HCT116 (cell line): ENCODE measurements at regions not wholly inside any gene's neighbourhood (a gene's known extent, or its start where the extent isn't known, plus 50 kb on each side); places are given as distances from the start of the nearest gene placed in this dataset.

ENCODE experiments used
- ATAC-seq: fragments of 200-7000 bp; cut with Tn5 transposase; 2 replicates; pipeline ENCODE4 v1.9.1; 2020; ENCODE audit warnings: mild to moderate bottlenecking, moderate library complexity
- BruUV-seq: library from RNA; stranded (reverse); fragments of 400-500 nt; replicated peaks from 2 replicates; lab custom pipeline; 2021; lab: Mats Ljungman, UMichigan
- CTCF ChIA-PET: fragments of 300-600 bp; sonication (Branson Sonifier 250); formaldehyde crosslinking; loops from one replicate; lab custom pipeline; 2021; ENCODE audit warnings: antibody characterized with exemption; lab: Charles Lee
- POLR2A ChIA-PET: fragments of 300-600, 350-600 bp; sonication (Branson Sonifier 250); formaldehyde crosslinking; loops from one replicate; lab custom pipeline; 2021; ENCODE audit warnings: antibody characterized with exemption; lab: Charles Lee
- RAD21 ChIA-PET, 2 experiments: fragments of 300-600 bp; sonication (Branson Sonifier 250); formaldehyde crosslinking; loops; one replicate each; lab custom pipeline; 2023; ENCODE audit warnings: low total read pairs in 2 of 2; ENCODE audit not compliant: uncharacterized antibody in 2 of 2, unreplicated experiment in 2 of 2, low non-redundant PET in 1 of 2; lab: Charles Lee
- DNase-seq: peaks from one replicate; pipeline ENCODE4 v3.0.0-alpha.2; 2010; ENCODE audit warnings: low read depth, low spot score
- H2AFZ ChIP-seq: fragments of 200-600 bp; shearing (Covaris generic), sonication (generic); 2 replicates; pipeline ENCODE4 v1.6.1; 2017; ENCODE audit warnings: low read depth, mixed run types, mixed read lengths, antibody characterized with exemption, low read length; ENCODE audit not compliant: poor library complexity, severe bottlenecking
- H3K27ac ChIP-seq: 2 replicates; pipeline ENCODE4 v1.5.1; 2012; ENCODE audit warnings: low read depth, low read length
- H3K27me3 ChIP-seq: fragments of 200-600 bp; sonication (generic); 2 replicates; pipeline ENCODE4 v1.6.1; 2016; ENCODE audit warnings: mixed run types, low read length, mixed read lengths; ENCODE audit not compliant: insufficient read depth
- H3K36me3 ChIP-seq, 2 experiments: fragments of 200-500 bp in 1 of 2; fragments of 200-600 bp in 1 of 2; sonication (Bioruptor generic) in 1 of 2; sonication (generic) in 1 of 2; 2 replicates each; pipeline versions ENCODE4 v1.5.1 to v1.6.1; 2014 to 2016; ENCODE audit warnings: low read length in 2 of 2, inconsistent platforms in 1 of 2, mixed read lengths in 1 of 2, mixed run types in 1 of 2; ENCODE audit not compliant: insufficient read depth in 2 of 2, control insufficient read depth in 1 of 2
- H3K4me1 ChIP-seq, 2 experiments: fragments of 200-600 bp in 1 of 2; sonication (generic) in 1 of 2; 2 replicates each; pipeline versions ENCODE4 v1.5.1 to v1.6.1; 2012 to 2017; ENCODE audit warnings: low read length in 2 of 2, inconsistent platforms in 1 of 2, mild to moderate bottlenecking in 1 of 2, mixed read lengths in 1 of 2, mixed run types in 1 of 2, moderate library complexity in 1 of 2; ENCODE audit not compliant: insufficient read depth in 2 of 2, control insufficient read depth in 1 of 2
- H3K4me2 ChIP-seq: fragments of 200-600 bp; sonication (generic); 2 replicates; pipeline ENCODE4 v1.6.1; 2017; ENCODE audit warnings: mixed run types, low read length, mixed read lengths
- H3K4me3 ChIP-seq, 2 experiments: fragments of 200-600 bp in 1 of 2; sonication (generic) in 1 of 2; replicated peaks in 1 of 2; 2 replicates each; pipeline ENCODE4 v1.5.1; 2011 to 2016; ENCODE audit warnings: low read length in 2 of 2, control low read depth in 1 of 2, low read depth in 1 of 2, mild to moderate bottlenecking in 1 of 2, mixed read lengths in 1 of 2, mixed run types in 1 of 2
- H3K79me2 ChIP-seq: fragments of 200-600 bp; sonication (generic); 2 replicates; pipeline ENCODE4 v1.6.1; 2017; ENCODE audit warnings: mild to moderate bottlenecking, mixed run types, low read length, moderate library complexity, mixed read lengths; ENCODE audit not compliant: insufficient read depth
- H3K9ac ChIP-seq: fragments of 200-600 bp; sonication (generic); 2 replicates; pipeline ENCODE4 v1.6.1; 2016; ENCODE audit warnings: low read length, mixed read lengths
- H3K9me2 ChIP-seq: fragments of 200-600 bp; sonication (generic), shearing (Covaris generic); 2 replicates; pipeline ENCODE4 v1.6.1; 2017; ENCODE audit warnings: mixed run types, mild to moderate bottlenecking, moderate library complexity; ENCODE audit not compliant: insufficient read depth
- H3K9me3 ChIP-seq, 2 experiments: fragments of 200-500 bp in 1 of 2; fragments of 200-600 bp in 1 of 2; sonication (Bioruptor generic) in 1 of 2; sonication (generic) in 1 of 2; 2 replicates each; pipeline ENCODE4 v1.6.1; 2014 to 2017; ENCODE audit warnings: low read length in 2 of 2, mixed read lengths in 2 of 2, inconsistent platforms in 1 of 2, low read depth in 1 of 2, mild to moderate bottlenecking in 1 of 2, mixed run types in 1 of 2, moderate library complexity in 1 of 2; ENCODE audit not compliant: control insufficient read depth in 1 of 2, insufficient read depth in 1 of 2
- H4K20me1 ChIP-seq: fragments of 200-600 bp; sonication (generic), shearing (Covaris generic); 2 replicates; pipeline ENCODE4 v1.6.1; 2017; ENCODE audit warnings: mixed run types, mild to moderate bottlenecking, moderate library complexity; ENCODE audit not compliant: insufficient read depth
- CBX3 ChIP-seq: IDR thresholded peaks from 2 replicates; pipeline ENCODE4 v1.6.1; 2012; ENCODE audit warnings: low read depth
- CTCF ChIP-seq, 3 experiments: fragments of 200-600 bp in 1 of 3; sonication (generic) in 1 of 3; IDR thresholded peaks in 2 of 3; conservative IDR thresholded peaks in 1 of 3; 2 replicates each; pipeline ENCODE4 v1.5.1; 2012 to 2017; ENCODE audit warnings: low read depth in 2 of 3, low read length in 2 of 3, antibody characterized with exemption in 1 of 3, borderline replicate concordance in 1 of 3, control low read depth in 1 of 3, mild to moderate bottlenecking in 1 of 3, mixed read lengths in 1 of 3, mixed run types in 1 of 3, moderate library complexity in 1 of 3; ENCODE audit not compliant: insufficient read depth in 1 of 3
- EGR1 ChIP-seq: IDR thresholded peaks from 2 replicates; pipeline ENCODE4 v1.6.1; 2012; ENCODE audit warnings: low read depth
- ELF1 ChIP-seq: IDR thresholded peaks from 2 replicates; pipeline ENCODE4 v1.6.1; 2012; ENCODE audit warnings: low read depth, borderline replicate concordance
- FOSL1 ChIP-seq: IDR thresholded peaks from 2 replicates; pipeline ENCODE4 v1.6.1; 2012; ENCODE audit warnings: low read depth
- JUND ChIP-seq: IDR thresholded peaks from 2 replicates; pipeline ENCODE4 v1.6.1; 2012
- MAX ChIP-seq: IDR thresholded peaks from 2 replicates; pipeline ENCODE4 v1.6.1; 2012
- POLR2AphosphoS5 ChIP-seq: IDR thresholded peaks from 2 replicates; pipeline ENCODE4 v1.6.1; 2011; ENCODE audit warnings: mild to moderate bottlenecking, low read depth, low read length, moderate library complexity
- RAD21 ChIP-seq: IDR thresholded peaks from 2 replicates; pipeline ENCODE4 v1.6.1; 2012; ENCODE audit warnings: low read depth, mild to moderate bottlenecking
- REST ChIP-seq: IDR thresholded peaks from 2 replicates; pipeline ENCODE4 v1.6.1; 2012; ENCODE audit warnings: low read depth
- SIN3A ChIP-seq: IDR thresholded peaks from 2 replicates; pipeline ENCODE4 v1.6.1; 2012; ENCODE audit warnings: low read depth
- SRF ChIP-seq: IDR thresholded peaks from 2 replicates; pipeline ENCODE4 v1.6.1; 2012; ENCODE audit warnings: low read depth
- TCF7L2 ChIP-seq: IDR thresholded peaks from 2 replicates; pipeline ENCODE4 v1.7.0; 2011; ENCODE audit warnings: borderline replicate concordance, inconsistent platforms; ENCODE audit not compliant: insufficient read depth, insufficient read length; ENCODE audit errors: extremely low read depth
- YY1 ChIP-seq: IDR thresholded peaks from 2 replicates; pipeline ENCODE4 v1.6.1; 2011; ENCODE audit warnings: low read length, low read depth, moderate library complexity, mild to moderate bottlenecking; ENCODE audit not compliant: insufficient replicate concordance; ENCODE audit errors: extremely low read depth
- ZFX ChIP-seq: fragments of 450-650 bp; IDR thresholded peaks from 2 replicates; pipeline ENCODE4 v1.6.1; 2017
- ZNF274 ChIP-seq: fragments of 200-500 bp; sonication (Bioruptor generic); IDR thresholded peaks from 2 replicates; pipeline ENCODE4 v1.6.1; 2014; ENCODE audit warnings: mild to moderate bottlenecking, low read depth, low read length, inconsistent platforms
- intact Hi-C: fragments of 100-400 bp; cut with micrococcal nuclease; formaldehyde crosslinking; loops from 2 replicates; pipeline ENCODE4 v1.10.0; 2022

- H3K27me3 ChIP-seq = no peaks in the 10 kb centered on the region
- ChIA-PET RAD21 (no interaction called here), POLR2A (no interaction called here), CTCF (no interaction called here)
- BruUV-seq = no TSS peak
- no peak overlapping the region for H2AFZ ChIP-seq
- H3K9ac ChIP-seq = no peak overlapping the region
- H3K9me2 ChIP-seq = no peaks in the 10 kb centered on the region
- intact Hi-C loops = no loop called here
- H3K36me3 ChIP-seq = no peaks in the 10 kb centered on the region
- DNase-seq (no peak), ATAC-seq (no peak)
- no peak overlapping the region for H3K4me2 ChIP-seq
- no peaks in the 10 kb centered on the region for H3K4me1 ChIP-seq
- H3K9me3 ChIP-seq = no peaks in the 10 kb centered on the region
- H4K20me1 ChIP-seq = no peaks in the 10 kb centered on the region
- TF ChIP-seq MAX = no peak
- TF ChIP-seq TCF7L2 = no peak
- no peak for TF ChIP-seq FOSL1
- TF ChIP-seq ZNF274 = no peak
- TF ChIP-seq POLR2AphosphoS5 = no peak
- TF ChIP-seq CBX3 = no peak
- no peak for TF ChIP-seq SRF
- TF ChIP-seq ELF1 = no peak
- no peak for TF ChIP-seq RAD21
- no peaks in the 10 kb centered on the region for H3K79me2 ChIP-seq
- H3K4me3 ChIP-seq = no peak overlapping the region
- no peak overlapping the region for H3K27ac ChIP-seq
Observed at GRCh38 chr3:106488331-106488730, 619.5 kb upstream of the CBLB start.

GRCh38 chr3:106491796-106492195, 623.0 kb upstream of the CBLB start:
- no peaks in the 10 kb centered on the region for H3K27me3 ChIP-seq
- ATAC-seq = no peak
- no peak for DNase-seq
- ChIA-PET POLR2A (no interaction called here), RAD21 (no interaction called here), CTCF (no interaction called here)
- H3K4me1 ChIP-seq = no peaks in the 10 kb centered on the region
- no peaks in the 10 kb centered on the region for H3K9me3 ChIP-seq
- H3K9ac ChIP-seq = no peak overlapping the region
- intact Hi-C loops = no loop called here
- H3K9me2 ChIP-seq = no peaks in the 10 kb centered on the region
- H3K4me3 ChIP-seq = no peak overlapping the region
- BruUV-seq = no TSS peak
- no peak overlapping the region for H2AFZ ChIP-seq
- no peaks in the 10 kb centered on the region for H4K20me1 ChIP-seq
- no peaks in the 10 kb centered on the region for H3K36me3 ChIP-seq
- H3K4me2 ChIP-seq = no peak overlapping the region
- no peak overlapping the region for H3K27ac ChIP-seq
- no peaks in the 10 kb centered on the region for H3K79me2 ChIP-seq
- TF ChIP-seq POLR2AphosphoS5 = no peak
- no peak for TF ChIP-seq REST
- no peak for TF ChIP-seq EGR1
- TF ChIP-seq SIN3A = no peak
- TF ChIP-seq SRF = no peak
- no peak for TF ChIP-seq JUND
- TF ChIP-seq CTCF (IDR thresholded peaks at IDR 0.05 in 2 of 3, conservative IDR thresholded peaks at IDR 0.05 in 1 of 3; ENCODE audit: borderline replicate concordance in 1 of 3, insufficient read depth in 1 of 3, low read depth in 2 of 3, low read length in 2 of 3) = no peak
- no peak for TF ChIP-seq YY1
- TF ChIP-seq ZFX = no peak
- TF ChIP-seq ZNF274 = no peak
